ENCODE measurements at regions not wholly inside any gene's neighbourhood (a gene's known extent, or its start where the extent isn't known, plus 50 kb on each side); places are given as distances from the start of the nearest gene placed in this dataset.

DNA sequence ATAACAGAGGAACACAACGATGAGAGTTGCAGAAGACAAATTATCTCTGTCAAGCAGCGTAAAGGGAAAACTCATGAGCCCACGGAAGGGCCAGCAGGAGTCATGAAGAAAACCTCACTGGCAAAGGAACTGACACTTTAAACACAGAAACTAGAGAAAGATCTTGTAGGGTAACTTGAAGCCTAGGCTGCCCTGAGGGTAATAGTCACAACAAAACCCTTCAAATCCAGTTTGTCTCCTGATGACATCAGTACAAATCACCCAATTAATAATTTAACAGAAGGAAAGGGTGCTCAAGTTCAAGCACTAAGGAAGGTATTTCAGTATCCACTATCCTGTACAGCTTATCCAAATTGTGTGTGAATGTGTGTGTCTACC lies 549.1 kb downstream of the MTRR start:
- Histone ChIP-seq H3K4me3 (no peak overlapping the region), H3K27me3 (no peaks in the 10 kb centered on the region), H3K9me3 (no peaks in the 10 kb centered on the region), H3K4me1 (no peaks in the 10 kb centered on the region), H3K36me3 (no peaks in the 10 kb centered on the region), H3K27ac (no peak overlapping the region)
- intact Hi-C loops (cut with DNase I), result no loop called here
- DNase-seq (no peak), ATAC-seq (no peak)
- TF ChIP-seq, protein P1, sequence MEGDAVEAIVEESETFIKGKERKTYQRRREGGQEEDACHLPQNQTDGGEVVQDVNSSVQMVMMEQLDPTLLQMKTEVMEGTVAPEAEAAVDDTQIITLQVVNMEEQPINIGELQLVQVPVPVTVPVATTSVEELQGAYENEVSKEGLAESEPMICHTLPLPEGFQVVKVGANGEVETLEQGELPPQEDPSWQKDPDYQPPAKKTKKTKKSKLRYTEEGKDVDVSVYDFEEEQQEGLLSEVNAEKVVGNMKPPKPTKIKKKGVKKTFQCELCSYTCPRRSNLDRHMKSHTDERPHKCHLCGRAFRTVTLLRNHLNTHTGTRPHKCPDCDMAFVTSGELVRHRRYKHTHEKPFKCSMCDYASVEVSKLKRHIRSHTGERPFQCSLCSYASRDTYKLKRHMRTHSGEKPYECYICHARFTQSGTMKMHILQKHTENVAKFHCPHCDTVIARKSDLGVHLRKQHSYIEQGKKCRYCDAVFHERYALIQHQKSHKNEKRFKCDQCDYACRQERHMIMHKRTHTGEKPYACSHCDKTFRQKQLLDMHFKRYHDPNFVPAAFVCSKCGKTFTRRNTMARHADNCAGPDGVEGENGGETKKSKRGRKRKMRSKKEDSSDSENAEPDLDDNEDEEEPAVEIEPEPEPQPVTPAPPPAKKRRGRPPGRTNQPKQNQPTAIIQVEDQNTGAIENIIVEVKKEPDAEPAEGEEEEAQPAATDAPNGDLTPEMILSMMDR (IDR thresholded peaks at IDR 0.05), result no peak
- TF ChIP-seq POLR2A (IDR thresholded peaks at IDR 0.05), result no peak
- WGBS, 4 donors, result 19 to 38% (median 24%) methylated on average over 3 of the region's 3 CpGs

DNA sequence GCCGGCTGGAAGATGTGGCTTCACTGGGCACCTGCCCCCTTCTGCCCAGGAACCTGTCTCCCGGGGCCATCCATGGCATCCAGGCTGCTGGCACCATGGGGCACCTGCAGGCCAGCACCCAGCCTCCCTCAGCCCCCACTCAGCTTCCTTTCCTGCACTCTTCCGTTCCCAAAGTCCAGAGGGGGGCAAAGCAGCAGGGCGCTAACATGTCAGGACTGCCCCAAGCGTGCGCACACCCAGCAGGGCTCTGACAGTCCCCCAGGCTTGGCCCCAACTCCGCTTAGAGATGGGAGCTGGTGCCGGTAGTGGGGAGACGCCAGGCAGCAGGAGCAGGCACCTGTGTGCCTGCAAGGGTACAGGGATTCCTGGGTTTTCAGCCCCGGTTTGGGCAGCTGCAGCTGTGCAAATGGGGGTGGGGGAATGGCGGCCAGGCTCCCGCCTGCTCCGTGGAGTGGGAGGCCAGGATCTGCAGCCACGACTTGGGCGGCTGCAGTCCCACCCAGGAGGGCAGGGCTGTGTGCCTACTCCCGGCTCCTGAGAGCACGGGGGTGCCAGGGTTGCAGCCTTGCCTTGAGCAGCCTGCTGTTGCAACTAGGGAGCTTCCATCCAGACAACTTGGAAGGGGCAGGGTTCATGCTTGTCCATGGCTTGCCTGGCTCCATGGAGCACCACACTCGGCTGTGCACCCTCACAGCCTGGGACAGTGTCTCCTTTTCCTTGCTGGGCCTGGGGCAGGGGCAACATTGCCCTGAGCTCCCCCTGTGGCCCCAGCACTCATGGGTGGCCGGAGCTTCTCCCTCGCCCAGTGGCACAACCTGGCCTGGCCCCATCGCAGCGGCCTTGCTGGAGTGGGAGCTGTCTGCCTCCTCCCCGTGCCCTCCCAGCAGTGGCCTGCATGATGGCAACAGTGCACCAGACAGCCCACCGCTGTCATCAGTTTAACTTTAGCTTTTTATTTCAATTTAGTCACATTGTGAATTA lies 561.1 kb downstream of the MTRR start:
- ATAC-seq, result peak in 1 of 4 donors; percentile 27
- WGBS, 4 donors, result 89 to 93% (median 90%) methylated on average over 21 to 24 of the region's 24 CpGs
- intact Hi-C loops (cut with DNase I), result no loop called here

DNA sequence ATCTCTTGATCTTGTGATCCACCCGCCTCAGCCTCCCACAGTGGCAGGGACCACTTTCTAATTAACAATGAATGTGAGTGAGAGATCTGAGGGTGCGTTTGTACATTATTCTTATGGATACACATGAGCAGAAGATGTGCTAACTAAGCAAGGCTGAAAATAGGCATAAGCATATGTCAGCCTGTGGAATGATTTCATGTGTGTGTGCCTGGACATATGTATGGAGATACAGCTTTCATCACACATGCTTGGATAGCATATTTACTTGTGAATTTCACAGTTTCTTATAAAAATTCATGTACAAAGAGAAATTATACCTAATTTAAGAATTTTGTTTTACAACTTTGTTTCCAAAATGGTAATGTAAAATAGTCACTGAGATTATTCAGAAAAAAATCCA lies 565.6 kb downstream of the MTRR start:
- H3K27me3 ChIP-seq, result no peaks in the 10 kb centered on the region
- WGBS, 4 donors, result 83 to 90% (median 85%) methylated on average over 2 of the region's 2 CpGs
- H3K4me1 ChIP-seq, result no peaks in the 10 kb centered on the region
- no peak for DNase-seq
- intact Hi-C loops (cut with DNase I), result no loop called here
- H3K36me3 ChIP-seq, result no peaks in the 10 kb centered on the region
- no peaks in the 10 kb centered on the region for H3K9me3 ChIP-seq
- no peak overlapping the region for H3K27ac ChIP-seq
- no peak for TF ChIP-seq POLR2A (IDR thresholded peaks at IDR 0.05)
- no peak overlapping the region for H3K4me3 ChIP-seq
- no peak for ATAC-seq

More for the DNA sequence above, 561.1 kb downstream of the MTRR start:
- no peak for DNase-seq
- Histone ChIP-seq H3K9me3 (peaks cover 0 to 10% (median 0%) of the 10 kb centered on the region in 12 donors), H3K36me3 (no peaks in the 10 kb centered on the region), H3K4me3 (no peak overlapping the region), H3K27me3 (no peaks in the 10 kb centered on the region), H3K27ac (no peak overlapping the region), H3K4me1 (no peaks in the 10 kb centered on the region)
- TF ChIP-seq POLR2A (IDR thresholded peaks at IDR 0.05), result no peak
- TF ChIP-seq, protein P1 (IDR thresholded peaks at IDR 0.05), result no peak

DNA sequence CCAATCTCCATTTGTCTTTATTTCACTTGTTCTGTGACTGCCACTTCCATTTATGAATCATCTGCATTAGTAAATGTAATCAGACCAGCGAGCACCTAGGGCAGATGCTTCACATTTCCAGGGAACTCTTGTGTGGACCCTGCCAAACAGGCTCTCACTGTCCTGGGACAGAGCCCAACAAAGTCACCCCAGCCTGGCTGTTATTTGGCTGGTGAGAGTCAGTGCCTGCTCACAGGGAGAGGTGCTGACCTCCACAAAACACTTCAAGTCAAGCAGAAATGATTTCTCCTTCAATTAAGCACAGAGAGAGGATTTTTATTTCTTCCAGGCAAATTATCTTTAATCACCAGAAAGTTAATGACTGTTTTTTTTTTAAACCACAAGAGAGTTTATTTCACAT lies 568.0 kb downstream of the MTRR start:
- H3K27me3 ChIP-seq, result no peaks in the 10 kb centered on the region
- DNase-seq (peak in 2 of 5 donors; percentile 21 to 29), ATAC-seq (peak; percentile 46 to 88 (median 80))
- H3K9me3 ChIP-seq, result no peaks in the 10 kb centered on the region
- no peaks in the 10 kb centered on the region for H3K36me3 ChIP-seq
- no peaks in the 10 kb centered on the region for H3K4me1 ChIP-seq
- no peak overlapping the region for H3K27ac ChIP-seq
- intact Hi-C loops (cut with DNase I), result no loop called here
- no peak overlapping the region for H3K4me3 ChIP-seq
- TF ChIP-seq POLR2A (IDR thresholded peaks at IDR 0.05), result no peak
- TF ChIP-seq, protein P1 (IDR thresholded peaks at IDR 0.05), result no peak
- WGBS, 4 donors, result 22 to 47% (median 30%) methylated on average over 1 of the region's 1 CpG

Data from heart left ventricle (tissue), 16 donors.